Smooth muscle cell (in vitro differentiated cells): ENCODE measurements at regions not wholly inside any gene's neighbourhood (a gene's known extent, or its start where the extent isn't known, plus 50 kb on each side); places are given as distances from the start of the nearest gene placed in this dataset.

Source experiments
- DNase-seq: peaks from one replicate; lab custom pipeline; 2025; ENCODE audit not compliant: unreplicated experiment; lab: John Stamatoyannopoulos, UW
- H2AFZ ChIP-seq: fragments of 200-600 bp; sonication (generic); 2 replicates; pipeline ENCODE4 v1.6.0; 2016; ENCODE audit warnings: antibody characterized with exemption, low read depth, mild to moderate bottlenecking
- H3F3A ChIP-seq: fragments of 200-600 bp; sonication (generic); 2 replicates; pipeline ENCODE4 v1.6.0; 2017; ENCODE audit warnings: antibody characterized with exemption, low read depth
- H3K27ac ChIP-seq: fragments of 200-600 bp; sonication (generic); 2 replicates; pipeline ENCODE4 v1.5.1; 2016; ENCODE audit warnings: low read depth, mild to moderate bottlenecking
- H3K27me3 ChIP-seq: fragments of 200-600 bp; sonication (generic); 2 replicates; pipeline ENCODE4 v1.6.1; 2016; ENCODE audit warnings: low read depth, mild to moderate bottlenecking
- H3K36me3 ChIP-seq: fragments of 200-600 bp; sonication (generic); 2 replicates; pipeline ENCODE4 v1.5.1; 2016; ENCODE audit warnings: low read depth
- H3K4me1 ChIP-seq: fragments of 200-600 bp; sonication (generic); 2 replicates; pipeline ENCODE4 v1.5.1; 2016; ENCODE audit warnings: low read depth
- H3K4me2 ChIP-seq: fragments of 200-600 bp; sonication (generic); 2 replicates; pipeline ENCODE4 v1.6.0; 2016; ENCODE audit warnings: mild to moderate bottlenecking
- H3K4me3 ChIP-seq: fragments of 200-600 bp; sonication (generic); 2 replicates; pipeline ENCODE4 v1.5.1; 2016; ENCODE audit warnings: mild to moderate bottlenecking
- H3K79me2 ChIP-seq: fragments of 200-600 bp; sonication (generic); 2 replicates; pipeline ENCODE4 v1.6.0; 2016; ENCODE audit warnings: low read depth, mild to moderate bottlenecking
- H3K9ac ChIP-seq: fragments of 200-600 bp; sonication (generic); 2 replicates; pipeline ENCODE4 v1.6.0; 2016; ENCODE audit warnings: low read depth
- H3K9me3 ChIP-seq: fragments of 200-600 bp; sonication (generic); replicated peaks from 2 replicates; pipeline ENCODE4 v1.5.1; 2016; ENCODE audit warnings: low read depth
- H4K20me1 ChIP-seq: fragments of 200-600 bp; sonication (generic); 2 replicates; pipeline ENCODE4 v1.6.0; 2016; ENCODE audit warnings: low read depth
- CTCF ChIP-seq: fragments of 200-600 bp; sonication (generic); IDR thresholded peaks from 2 replicates; pipeline ENCODE4 v1.5.1; 2017; ENCODE audit warnings: borderline replicate concordance, mild to moderate bottlenecking, antibody characterized with exemption; ENCODE audit not compliant: insufficient read depth, poor library complexity, severe bottlenecking
- WGBS: methylation state at CpG from one replicate; pipeline ENCODE4 v1.1.7; 2016; ENCODE audit warnings: low lambda C conversion rate; 5-methylcytosine and 5-hydroxymethylcytosine counted together

DNA sequence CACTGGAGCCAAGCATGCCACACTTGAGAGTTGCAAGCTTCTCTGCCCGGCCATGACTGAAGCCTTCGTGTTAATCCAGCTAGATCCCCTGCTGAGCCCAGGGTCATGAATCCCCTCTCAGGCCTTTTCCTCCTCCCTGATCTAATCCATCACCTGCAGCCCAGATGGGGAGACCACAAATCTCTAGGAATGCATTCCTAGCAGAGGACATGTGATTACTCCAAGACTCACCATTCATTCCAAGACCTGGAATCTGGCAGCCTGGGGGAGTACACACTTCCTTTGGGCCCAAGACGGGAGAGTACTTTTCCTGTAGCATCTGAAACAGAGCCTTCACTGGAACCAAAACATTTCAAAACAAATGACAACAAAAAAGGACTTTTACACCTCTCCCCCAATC is 269.3 kb upstream of the NFIA start:
- no peaks in the 10 kb centered on the region for H3K36me3 ChIP-seq

GRCh38 chr1:60809204-60809980 is 273.0 kb upstream of the NFIA start:
- Histone ChIP-seq H3K4me1 (peaks cover 9% of the 10 kb centered on the region), H3K9ac (no peak overlapping the region), H3K4me3 (no peak overlapping the region), H3K9me3 (no peaks in the 10 kb centered on the region), H3K79me2 (no peaks in the 10 kb centered on the region), H3K27me3 (no peaks in the 10 kb centered on the region), H2AFZ (no peak overlapping the region), H3K4me2 (no peak overlapping the region), H3F3A (no peaks in the 10 kb centered on the region), H3K36me3 (no peaks in the 10 kb centered on the region), H4K20me1 (no peaks in the 10 kb centered on the region), H3K27ac (no peak overlapping the region)
- 75% methylated on average over 8 of the region's 8 CpGs for WGBS
- no peak for TF ChIP-seq CTCF
- DNase-seq: no peak

More for the DNA sequence above, 269.3 kb upstream of the NFIA start:
- Histone ChIP-seq H3K4me2 (no peak overlapping the region), H3F3A (no peaks in the 10 kb centered on the region), H3K9ac (no peak overlapping the region), H4K20me1 (no peaks in the 10 kb centered on the region), H3K79me2 (no peaks in the 10 kb centered on the region), H3K4me1 (peaks cover 9% of the 10 kb centered on the region), H3K9me3 (no peaks in the 10 kb centered on the region), H3K4me3 (no peak overlapping the region), H3K27ac (no peak overlapping the region), H2AFZ (no peak overlapping the region), H3K27me3 (no peaks in the 10 kb centered on the region)
- DNase-seq: no peak
- TF ChIP-seq CTCF: no peak
- 51% methylated on average over 3 of the region's 3 CpGs for WGBS

GRCh38 chr1:60808676-60809075 is 273.7 kb upstream of the NFIA start:
- no peaks in the 10 kb centered on the region for H3K9me3 ChIP-seq
- H3K79me2 ChIP-seq: no peaks in the 10 kb centered on the region
- H3K9ac ChIP-seq: no peak overlapping the region
- 96% methylated on average over 1 of the region's 1 CpG for WGBS
- H3K36me3 ChIP-seq: no peaks in the 10 kb centered on the region
- DNase-seq: no peak
- TF ChIP-seq CTCF: no peak
- H3F3A ChIP-seq: no peaks in the 10 kb centered on the region
- no peak overlapping the region for H3K4me2 ChIP-seq
- no peak overlapping the region for H2AFZ ChIP-seq
- H3K4me1 ChIP-seq: peaks cover 9% of the 10 kb centered on the region
- no peak overlapping the region for H3K27ac ChIP-seq
- H4K20me1 ChIP-seq: no peaks in the 10 kb centered on the region
- H3K27me3 ChIP-seq: no peaks in the 10 kb centered on the region
- H3K4me3 ChIP-seq: no peak overlapping the region

GRCh38 chr1:60802884-60803283 is 279.5 kb upstream of the NFIA start:
- no peak overlapping the region for H3K9ac ChIP-seq
- no peak for TF ChIP-seq CTCF
- H3F3A ChIP-seq: no peaks in the 10 kb centered on the region
- H4K20me1 ChIP-seq: no peaks in the 10 kb centered on the region
- 96% methylated on average over 2 of the region's 2 CpGs for WGBS
- H2AFZ ChIP-seq: no peak overlapping the region
- H3K9me3 ChIP-seq: peaks cover 3% of the 10 kb centered on the region
- no peak overlapping the region for H3K4me2 ChIP-seq
- DNase-seq: no peak
- no peaks in the 10 kb centered on the region for H3K27me3 ChIP-seq
- H3K79me2 ChIP-seq: no peaks in the 10 kb centered on the region
- no peak overlapping the region for H3K4me3 ChIP-seq
- no peaks in the 10 kb centered on the region for H3K36me3 ChIP-seq
- no peak overlapping the region for H3K27ac ChIP-seq
- H3K4me1 ChIP-seq: no peaks in the 10 kb centered on the region
